ENCODE measurements at regions not wholly inside any gene's neighbourhood (a gene's known extent, or its start where the extent isn't known, plus 50 kb on each side); places are given as distances from the start of the nearest gene placed in this dataset.

GRCh38 chr15:69591905-69592508 is 139.4 kb downstream of the RPLP1 start:
- DNase-seq: peak in 1 of 2 experiments; percentile 94
- Histone ChIP-seq H4K20me1 (ENCODE audit: insufficient read depth) (no peaks in the 10 kb centered on the region), H3K36me3 (ENCODE audit: low read depth) (no peaks in the 10 kb centered on the region), H3K4me2 (peak overlapping the region; percentile 50), H3K9me2 (ENCODE audit: insufficient read depth) (no peaks in the 10 kb centered on the region), H3K27me3 (ENCODE audit: insufficient read depth, low read depth) (peaks cover 33% of the 10 kb centered on the region), H3K27ac (no peak overlapping the region), H3K79me2 (ENCODE audit: low read depth) (no peaks in the 10 kb centered on the region), H3K4me1 (replicated peaks; ENCODE audit: insufficient read depth) (peaks cover 49% of the 10 kb centered on the region), H3F3A (ENCODE audit: insufficient read depth, low read depth) (peaks cover 25% of the 10 kb centered on the region; the same call in 1 of the 2 replicates), H3K4me3 (no peak overlapping the region), H2AFZ (no peak overlapping the region), H3K9me3 (ENCODE audit: insufficient read depth, low read depth) (no peaks in the 10 kb centered on the region)
- ChIA-PET CTCF (interaction anchor here (0.6 to 1.5 kb wide), 4 partner anchors 16 to 922 kb away, joined by 3 to 7 read pairs (median 4); no protein-coding TSS in a partner anchor), POLR2A (ENCODE audit: unreplicated experiment) (interaction anchor here (0.6 kb wide), 2 partner anchors 8 to 507 kb away, joined by 6 read pairs; no protein-coding TSS in a partner anchor)
- no TSS peak for BruUV-seq (replicated peaks)
- intact Hi-C loops (cut with micrococcal nuclease; ENCODE audit: unreplicated experiment): loop anchor here (5.0 kb wide), 3 partner anchors 70 to 500 kb away; no protein-coding TSS in a partner anchor
- TF ChIP-seq CTCF (conservative IDR thresholded peaks at IDR 0.05) (no peak), EZH2 (IDR thresholded peaks at IDR 0.05; ENCODE audit: low read depth) (no peak)

GRCh38 chr15:69592954-69593353 is 140.3 kb downstream of the RPLP1 start:
- peaks cover 49% of the 10 kb centered on the region for H3K4me1 ChIP-seq (replicated peaks; ENCODE audit: insufficient read depth)
- no peak overlapping the region for H3K27ac ChIP-seq
- no peak overlapping the region for H3K4me3 ChIP-seq
- H3K4me2 ChIP-seq: no peak overlapping the region
- H3F3A ChIP-seq (ENCODE audit: insufficient read depth, low read depth): peaks cover 25% of the 10 kb centered on the region; the same call in 1 of the 2 replicates
- ChIA-PET POLR2A (ENCODE audit: unreplicated experiment) (no interaction called here), CTCF (no interaction called here)
- no peaks in the 10 kb centered on the region for H3K9me2 ChIP-seq (ENCODE audit: insufficient read depth)
- no TSS peak for BruUV-seq (replicated peaks)
- peaks cover 29% of the 10 kb centered on the region for H3K27me3 ChIP-seq (ENCODE audit: insufficient read depth, low read depth)
- TF ChIP-seq EZH2 (IDR thresholded peaks at IDR 0.05; ENCODE audit: low read depth) (no peak), CTCF (conservative IDR thresholded peaks at IDR 0.05) (no peak)
- no peak overlapping the region for H2AFZ ChIP-seq
- intact Hi-C loops (cut with micrococcal nuclease; ENCODE audit: unreplicated experiment): loop anchor here (5.0 kb wide), 3 partner anchors 71 to 499 kb away; no protein-coding TSS in a partner anchor
- no peaks in the 10 kb centered on the region for H3K9me3 ChIP-seq (ENCODE audit: insufficient read depth, low read depth)
- no peaks in the 10 kb centered on the region for H3K36me3 ChIP-seq (ENCODE audit: low read depth)
- no peak for DNase-seq
- H3K79me2 ChIP-seq (ENCODE audit: low read depth): no peaks in the 10 kb centered on the region
- no peaks in the 10 kb centered on the region for H4K20me1 ChIP-seq (ENCODE audit: insufficient read depth)

- Histone ChIP-seq H4K20me1 (ENCODE audit: insufficient read depth) (no peaks in the 10 kb centered on the region), H3K4me2 (peak overlapping the region; percentile 77), H3F3A (ENCODE audit: insufficient read depth, low read depth) (peaks cover 25% of the 10 kb centered on the region; the same call in 1 of the 2 replicates), H3K4me3 (no peak overlapping the region), H3K79me2 (ENCODE audit: low read depth) (no peaks in the 10 kb centered on the region), H2AFZ (no peak overlapping the region), H3K27ac (no peak overlapping the region), H3K27me3 (ENCODE audit: insufficient read depth, low read depth) (peaks cover 27% of the 10 kb centered on the region), H3K4me1 (replicated peaks; ENCODE audit: insufficient read depth) (peaks cover 49% of the 10 kb centered on the region), H3K9me3 (ENCODE audit: insufficient read depth, low read depth) (no peaks in the 10 kb centered on the region), H3K36me3 (ENCODE audit: low read depth) (no peaks in the 10 kb centered on the region), H3K9me2 (ENCODE audit: insufficient read depth) (no peaks in the 10 kb centered on the region)
- POLR2A ChIA-PET (ENCODE audit: unreplicated experiment): no interaction called here
- intact Hi-C loops (cut with micrococcal nuclease; ENCODE audit: unreplicated experiment): loop anchor here (5.0 kb wide), 3 partner anchors 71 to 499 kb away; no protein-coding TSS in a partner anchor
- no TSS peak for BruUV-seq (replicated peaks)
- no peak for TF ChIP-seq CTCF (conservative IDR thresholded peaks at IDR 0.05)
- no peak for TF ChIP-seq EZH2 (IDR thresholded peaks at IDR 0.05; ENCODE audit: low read depth)
- DNase-seq: no peak
- CTCF ChIA-PET: interaction anchor here (0.8 kb wide), 1 partner anchor 71 kb away, joined by 3 read pairs; no protein-coding TSS in a partner anchor
Measured at GRCh38 chr15:69593488-69593887, 140.9 kb downstream of the RPLP1 start.

Measured in PC-9 (cell line).